Activated T-helper 2 cell treated with anti-CD3 and anti-CD28 coated beads, Interferon-gamma antibody, Interleukin-2, Interleukin-4, amounts not matched to agents 10 μg/mL and 5 μg/mL and 100 μg/mL, durations not matched to agents 14 hours and 24 hours and 36 hours (primary cell): ENCODE measurements at regions not wholly inside any gene's neighbourhood (a gene's known extent, or its start where the extent isn't known, plus 50 kb on each side); places are given as distances from the start of the nearest gene placed in this dataset.
A peak's percentile ranks its signal among the peaks of the same experiment; 100 is the strongest.

Experiments
- DNase-seq: peaks from one replicate; pipeline ENCODE4 v3.0.0; 2021; ENCODE audit warnings: low spot score
- H3K27ac Mint-ChIP-seq: one replicate; pipeline ENCODE4 v1.8.0; 2021; ENCODE audit warnings: mixed read lengths
- H3K27me3 Mint-ChIP-seq: one replicate; pipeline ENCODE4 v1.8.0; 2021; ENCODE audit warnings: low read depth, mixed read lengths
- H3K36me3 Mint-ChIP-seq: one replicate; pipeline ENCODE4 v1.8.0; 2021; ENCODE audit warnings: low read depth, mixed read lengths
- H3K4me1 Mint-ChIP-seq: one replicate; pipeline ENCODE4 v1.8.0; 2021; ENCODE audit warnings: low read depth, mixed read lengths
- H3K4me3 Mint-ChIP-seq: one replicate; pipeline ENCODE4 v1.8.0; 2021; ENCODE audit warnings: low read depth, mild to moderate bottlenecking, moderate library complexity, mixed read lengths
- H3K9me3 Mint-ChIP-seq: one replicate; pipeline ENCODE4 v1.8.0; 2021; ENCODE audit warnings: mixed read lengths
- intact Hi-C: fragments of 100-400 bp; cut with micrococcal nuclease; formaldehyde crosslinking; loops from one replicate; pipeline ENCODE4 v1.15.1; 2023

- Mint-ChIP-seq H3K27ac (no peak overlapping the region), H3K4me3 (peak overlapping the region; percentile 62), H3K4me1 (peaks cover 52% of the 10 kb centered on the region), H3K9me3 (no peaks in the 10 kb centered on the region), H3K36me3 (no peaks in the 10 kb centered on the region), H3K27me3 (peaks cover 28% of the 10 kb centered on the region)
- DNase-seq: no peak
- intact Hi-C loops: loop anchor here (2.0 kb wide), 1 partner anchor 24 kb away; no protein-coding TSS in a partner anchor
These were observed 63.1 kb upstream of the STEAP1B start for GRCh38 chr7:22563032-22563501.

- Mint-ChIP-seq H3K9me3 (no peaks in the 10 kb centered on the region), H3K27me3 (peaks cover 22% of the 10 kb centered on the region), H3K4me3 (no peak overlapping the region), H3K27ac (no peak overlapping the region), H3K36me3 (no peaks in the 10 kb centered on the region), H3K4me1 (peaks cover 52% of the 10 kb centered on the region)
- no peak for DNase-seq
- intact Hi-C loops: loop anchor here (1.0 to 2.0 kb wide), 2 partner anchors 25 to 104 kb away; no protein-coding TSS in a partner anchor
These were observed 62.1 kb upstream of the STEAP1B start for GRCh38 chr7:22561895-22562593.

GRCh38 chr7:22561321-22561811 is 61.4 kb upstream of the STEAP1B start:
- DNase-seq: no peak
- Mint-ChIP-seq H3K4me3 (no peak overlapping the region), H3K27ac (no peak overlapping the region), H3K4me1 (peaks cover 51% of the 10 kb centered on the region), H3K36me3 (no peaks in the 10 kb centered on the region), H3K9me3 (no peaks in the 10 kb centered on the region), H3K27me3 (peaks cover 25% of the 10 kb centered on the region)
- intact Hi-C loops: no loop called here

GRCh38 chr7:22559829-22560489 is 60.0 kb upstream of the STEAP1B start:
- Mint-ChIP-seq H3K27me3 (peaks cover 18% of the 10 kb centered on the region), H3K9me3 (no peaks in the 10 kb centered on the region), H3K4me1 (peaks cover 44% of the 10 kb centered on the region), H3K27ac (no peak overlapping the region), H3K4me3 (no peak overlapping the region), H3K36me3 (no peaks in the 10 kb centered on the region)
- intact Hi-C loops: loop anchor here (1.0 kb wide), 3 partner anchors 166 to 495 kb away; no protein-coding TSS in a partner anchor
- DNase-seq: peak; percentile 62

- no peaks in the 10 kb centered on the region for H3K36me3 Mint-ChIP-seq
- no peak overlapping the region for H3K4me3 Mint-ChIP-seq
- H3K27me3 Mint-ChIP-seq: peaks cover 34% of the 10 kb centered on the region
- no peak overlapping the region for H3K27ac Mint-ChIP-seq
- no peaks in the 10 kb centered on the region for H3K9me3 Mint-ChIP-seq
- H3K4me1 Mint-ChIP-seq: peaks cover 18% of the 10 kb centered on the region
- no peak for DNase-seq
- intact Hi-C loops: no loop called here
These were observed 57.2 kb upstream of the STEAP1B start for GRCh38 chr7:22557167-22557566.

GRCh38 chr7:22555476-22555875 is 55.5 kb upstream of the STEAP1B start:
- DNase-seq: no peak
- H3K9me3 Mint-ChIP-seq: no peaks in the 10 kb centered on the region
- intact Hi-C loops: no loop called here
- peaks cover 48% of the 10 kb centered on the region for H3K27me3 Mint-ChIP-seq
- H3K4me3 Mint-ChIP-seq: no peak overlapping the region
- H3K4me1 Mint-ChIP-seq: peaks cover 12% of the 10 kb centered on the region
- H3K36me3 Mint-ChIP-seq: no peaks in the 10 kb centered on the region
- no peak overlapping the region for H3K27ac Mint-ChIP-seq

GRCh38 chr7:22554184-22554583 is 54.2 kb upstream of the STEAP1B start:
- Mint-ChIP-seq H3K27me3 (peaks cover 55% of the 10 kb centered on the region), H3K4me1 (peaks cover 15% of the 10 kb centered on the region), H3K4me3 (no peak overlapping the region), H3K36me3 (no peaks in the 10 kb centered on the region), H3K27ac (no peak overlapping the region), H3K9me3 (no peaks in the 10 kb centered on the region)
- no peak for DNase-seq
- intact Hi-C loops: no loop called here

- DNase-seq: no peak
- Mint-ChIP-seq H3K27ac (no peak overlapping the region), H3K4me3 (no peak overlapping the region), H3K4me1 (peaks cover 15% of the 10 kb centered on the region), H3K36me3 (no peaks in the 10 kb centered on the region), H3K9me3 (no peaks in the 10 kb centered on the region), H3K27me3 (peaks cover 63% of the 10 kb centered on the region)
- intact Hi-C loops: no loop called here
These were observed 52.0 kb upstream of the STEAP1B start for GRCh38 chr7:22551768-22552513.

GRCh38 chr7:22550514-22551030 is 50.6 kb upstream of the STEAP1B start:
- H3K4me3 Mint-ChIP-seq: no peak overlapping the region
- no peak for DNase-seq
- intact Hi-C loops: no loop called here
- peaks cover 13% of the 10 kb centered on the region for H3K4me1 Mint-ChIP-seq
- no peak overlapping the region for H3K27ac Mint-ChIP-seq
- H3K9me3 Mint-ChIP-seq: no peaks in the 10 kb centered on the region
- no peaks in the 10 kb centered on the region for H3K36me3 Mint-ChIP-seq
- peaks cover 65% of the 10 kb centered on the region for H3K27me3 Mint-ChIP-seq

GRCh38 chr7:22549667-22550513 is 49.9 kb upstream of the STEAP1B start:
- peak; percentile 27 for DNase-seq
- Mint-ChIP-seq H3K36me3 (no peaks in the 10 kb centered on the region), H3K4me1 (peaks cover 7% of the 10 kb centered on the region), H3K9me3 (no peaks in the 10 kb centered on the region), H3K27ac (no peak overlapping the region), H3K4me3 (peak overlapping the region; percentile 47), H3K27me3 (peaks cover 69% of the 10 kb centered on the region)
- intact Hi-C loops: no loop called here
